SK-N-MC (cell line): ENCODE measurements at regions not wholly inside any gene's neighbourhood (a gene's known extent, or its start where the extent isn't known, plus 50 kb on each side); places are given as distances from the start of the nearest gene placed in this dataset.

ENCODE experiments used
- EZH2 ChIP-seq: fragments of 200-600 bp; sonication (generic); IDR thresholded peaks from one replicate; pipeline ENCODE4 v1.6.1; 2017; ENCODE audit warnings: antibody characterized with exemption
- FOXP2 ChIP-seq: optimal IDR thresholded peaks from 2 replicates; pipeline ENCODE3; 2011; ENCODE audit warnings: mild to moderate bottlenecking, moderate library complexity; ENCODE audit not compliant: insufficient read depth; ENCODE audit errors: extremely low read length, control extremely low read depth
- POLR2AphosphoS5 ChIP-seq: IDR thresholded peaks from 2 replicates; pipeline ENCODE4 v1.6.1; 2012; ENCODE audit warnings: mild to moderate bottlenecking, low read depth, low read length, borderline replicate concordance

- TF ChIP-seq FOXP2: no peak
- no peak for TF ChIP-seq POLR2AphosphoS5
- no peak for TF ChIP-seq EZH2
Measured at GRCh38 chr9:108687006-108687987, 168.5 kb downstream of the ACTL7B start.
